ENCODE measurements at regions not wholly inside any gene's neighbourhood (a gene's known extent, or its start where the extent isn't known, plus 50 kb on each side); places are given as distances from the start of the nearest gene placed in this dataset.

DNA sequence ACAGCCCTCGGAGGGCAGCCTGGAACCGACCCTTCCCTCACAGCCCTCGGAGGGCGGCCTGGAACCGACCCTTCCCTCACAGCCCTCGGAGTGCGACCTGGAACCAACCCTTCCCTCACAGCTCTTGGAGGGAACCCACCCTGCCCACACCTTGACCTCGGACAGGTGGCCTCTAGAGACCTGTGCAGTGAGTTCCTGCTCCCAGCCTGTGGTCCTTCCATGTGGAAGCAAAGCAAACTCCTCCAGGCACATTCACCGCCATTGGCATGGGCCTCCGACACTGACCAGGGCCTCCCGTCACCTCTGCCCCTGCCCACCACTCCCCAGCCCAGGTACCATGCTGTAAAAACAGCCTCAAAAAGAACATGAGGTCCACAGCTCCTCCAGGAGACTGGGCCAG is 272.1 kb downstream of the BRD1 start:
- TF ChIP-seq POLR2AphosphoS5 (IDR thresholded peaks at IDR 0.05; ENCODE audit: borderline replicate concordance, low read depth, low read length) (no peak), EZH2 (IDR thresholded peaks at IDR 0.05) (no peak), FOXP2 (optimal IDR thresholded peaks at IDR 0.05; ENCODE audit: control extremely low read depth, extremely low read length, insufficient read depth) (no peak)
- Histone ChIP-seq H3K4me3 (no peak overlapping the region), H3K36me3 (ENCODE audit: insufficient read depth, low read length) (no peaks in the 10 kb centered on the region), H3K27ac (no peak overlapping the region), H3K9me3 (ENCODE audit: low read depth, low read length) (no peaks in the 10 kb centered on the region), H3K9ac (ENCODE audit: insufficient read length) (no peak overlapping the region)
- DNase-seq (ENCODE audit: low read depth, low spot score), result no peak

- no peaks in the 10 kb centered on the region for H3K9me3 ChIP-seq (ENCODE audit: low read depth, low read length)
Measured at GRCh38 chr22:49554741-49555140, 272.9 kb downstream of the BRD1 start.

DNA sequence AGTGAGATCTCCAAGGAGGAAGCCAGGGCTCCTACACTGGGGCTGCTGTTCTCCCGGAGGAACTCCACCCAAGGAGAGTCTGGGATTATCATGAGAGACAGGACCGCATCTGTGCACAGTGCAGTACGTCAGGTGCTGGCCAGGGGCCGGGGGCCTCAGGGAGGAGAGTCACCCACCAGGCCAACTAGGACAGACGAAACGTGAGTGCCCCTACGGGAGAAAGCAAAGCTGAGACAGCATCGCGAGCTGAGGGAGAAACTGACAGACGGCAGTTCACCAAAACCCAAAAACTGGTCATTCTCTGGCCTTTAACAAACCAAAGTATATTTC is 273.4 kb downstream of the BRD1 start:
- TF ChIP-seq POLR2AphosphoS5 (IDR thresholded peaks at IDR 0.05; ENCODE audit: borderline replicate concordance, low read depth, low read length), result no peak
- TF ChIP-seq EZH2 (IDR thresholded peaks at IDR 0.05), result no peak
- TF ChIP-seq FOXP2 (optimal IDR thresholded peaks at IDR 0.05; ENCODE audit: control extremely low read depth, extremely low read length, insufficient read depth), result no peak
- Histone ChIP-seq H3K27ac (no peak overlapping the region), H3K9me3 (ENCODE audit: low read depth, low read length) (no peaks in the 10 kb centered on the region), H3K9ac (ENCODE audit: insufficient read length) (no peak overlapping the region), H3K36me3 (ENCODE audit: insufficient read depth, low read length) (no peaks in the 10 kb centered on the region), H3K4me3 (no peak overlapping the region)
- DNase-seq (ENCODE audit: low read depth, low spot score), result no peak

More at GRCh38 chr22:49554741-49555140, 272.9 kb downstream of the BRD1 start:
- Histone ChIP-seq H3K4me3 (no peak overlapping the region), H3K36me3 (ENCODE audit: insufficient read depth, low read length) (no peaks in the 10 kb centered on the region), H3K9ac (ENCODE audit: insufficient read length) (no peak overlapping the region), H3K27ac (no peak overlapping the region)
- no peak for DNase-seq (ENCODE audit: low read depth, low spot score)
- TF ChIP-seq POLR2AphosphoS5 (IDR thresholded peaks at IDR 0.05; ENCODE audit: borderline replicate concordance, low read depth, low read length) (no peak), FOXP2 (optimal IDR thresholded peaks at IDR 0.05; ENCODE audit: control extremely low read depth, extremely low read length, insufficient read depth) (no peak), EZH2 (IDR thresholded peaks at IDR 0.05) (no peak)

DNA sequence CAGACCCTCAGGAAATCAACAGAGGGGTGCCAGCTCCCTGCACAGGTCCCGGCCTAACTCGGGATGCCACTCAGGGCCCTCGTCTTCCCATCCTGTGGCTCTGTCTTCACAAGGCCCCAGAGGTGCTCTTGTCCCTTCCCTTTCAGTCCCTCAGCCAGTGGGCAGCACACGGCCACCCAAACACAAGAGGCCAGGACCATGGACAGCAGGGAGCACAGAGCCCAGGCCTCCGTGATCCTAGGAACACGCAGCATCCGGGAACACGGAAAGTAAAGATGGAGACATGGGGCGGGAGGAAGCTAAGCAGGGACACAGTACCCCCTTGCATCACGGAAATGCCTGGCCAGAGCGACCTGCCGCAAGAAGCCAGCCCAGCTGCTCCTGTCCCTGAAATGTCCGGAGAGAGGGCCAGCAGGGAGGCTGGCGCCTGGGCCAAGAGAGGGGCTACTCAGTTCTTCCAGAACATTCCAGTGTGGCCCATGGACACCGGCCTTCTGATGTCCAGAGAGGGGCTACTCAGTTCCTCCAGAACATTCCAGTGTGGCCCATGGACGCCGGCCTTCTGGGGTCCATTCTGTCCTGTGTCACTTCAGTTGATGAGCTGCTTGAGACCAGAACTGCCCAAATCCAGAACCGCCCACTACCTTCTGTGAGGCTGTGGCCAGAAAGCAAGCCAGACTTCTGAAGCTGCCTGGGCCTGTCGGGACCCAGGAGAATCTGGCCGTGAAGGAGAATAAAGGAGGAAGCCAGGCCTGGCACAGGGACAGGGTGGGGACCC is 274.0 kb downstream of the BRD1 start:
- no peak for DNase-seq (ENCODE audit: low read depth, low spot score)
- no peak overlapping the region for H3K9ac ChIP-seq (ENCODE audit: insufficient read length)
- TF ChIP-seq FOXP2 (optimal IDR thresholded peaks at IDR 0.05; ENCODE audit: control extremely low read depth, extremely low read length, insufficient read depth), result no peak
- no peak for TF ChIP-seq POLR2AphosphoS5 (IDR thresholded peaks at IDR 0.05; ENCODE audit: borderline replicate concordance, low read depth, low read length)
- no peak for TF ChIP-seq EZH2 (IDR thresholded peaks at IDR 0.05)
- no peaks in the 10 kb centered on the region for H3K36me3 ChIP-seq (ENCODE audit: insufficient read depth, low read length)
- H3K27ac ChIP-seq, result no peak overlapping the region
- no peaks in the 10 kb centered on the region for H3K9me3 ChIP-seq (ENCODE audit: low read depth, low read length)
- no peak overlapping the region for H3K4me3 ChIP-seq

GRCh38 chr22:49553076-49553475 is 274.6 kb downstream of the BRD1 start:
- TF ChIP-seq FOXP2 (optimal IDR thresholded peaks at IDR 0.05; ENCODE audit: control extremely low read depth, extremely low read length, insufficient read depth), result no peak
- TF ChIP-seq EZH2 (IDR thresholded peaks at IDR 0.05), result no peak
- TF ChIP-seq POLR2AphosphoS5 (IDR thresholded peaks at IDR 0.05; ENCODE audit: borderline replicate concordance, low read depth, low read length), result no peak
- DNase-seq (ENCODE audit: low read depth, low spot score), result no peak
- Histone ChIP-seq H3K27ac (no peak overlapping the region), H3K4me3 (no peak overlapping the region), H3K36me3 (ENCODE audit: insufficient read depth, low read length) (no peaks in the 10 kb centered on the region), H3K9me3 (ENCODE audit: low read depth, low read length) (no peaks in the 10 kb centered on the region), H3K9ac (ENCODE audit: insufficient read length) (no peak overlapping the region)

DNA sequence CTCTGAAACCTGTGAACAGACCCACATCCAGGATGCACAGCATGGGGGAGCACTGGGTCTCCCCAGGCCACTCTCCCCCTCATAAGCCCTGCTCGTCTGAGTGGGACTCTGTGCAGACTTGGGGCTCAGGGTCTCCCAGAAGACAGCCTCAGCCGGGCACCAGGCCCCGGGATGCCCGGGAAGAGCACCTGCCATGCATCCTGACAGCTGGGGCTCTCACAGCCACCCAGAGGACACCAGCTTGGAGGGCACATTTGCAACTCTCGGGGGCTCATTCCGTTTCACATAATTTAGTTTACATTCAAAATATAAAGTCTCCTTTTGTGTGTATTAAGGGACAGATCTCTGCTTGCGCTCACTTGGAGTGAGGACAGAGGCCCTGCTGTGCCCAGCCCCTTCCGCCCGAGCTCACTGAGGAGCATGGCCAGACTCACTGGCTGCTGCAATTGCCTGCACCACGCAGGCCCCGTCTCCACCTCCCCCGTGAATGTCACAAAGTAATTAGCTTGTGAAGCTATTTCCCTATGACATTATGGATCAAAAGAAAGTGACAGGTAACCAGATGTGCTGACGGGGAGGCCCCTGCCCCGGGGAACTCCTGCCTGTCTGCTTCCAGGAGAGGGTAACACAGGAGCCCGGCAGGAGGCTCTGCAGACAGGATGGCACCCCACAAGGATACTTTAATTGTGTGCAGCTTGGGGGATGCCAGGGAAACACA is 275.6 kb downstream of the BRD1 start:
- no peak for DNase-seq (ENCODE audit: low read depth, low spot score)
- Histone ChIP-seq H3K27ac (no peak overlapping the region), H3K9me3 (ENCODE audit: low read depth, low read length) (no peaks in the 10 kb centered on the region), H3K9ac (ENCODE audit: insufficient read length) (no peak overlapping the region), H3K4me3 (no peak overlapping the region), H3K36me3 (ENCODE audit: insufficient read depth, low read length) (no peaks in the 10 kb centered on the region)
- no peak for TF ChIP-seq POLR2AphosphoS5 (IDR thresholded peaks at IDR 0.05; ENCODE audit: borderline replicate concordance, low read depth, low read length)
- no peak for TF ChIP-seq EZH2 (IDR thresholded peaks at IDR 0.05)
- TF ChIP-seq FOXP2 (optimal IDR thresholded peaks at IDR 0.05; ENCODE audit: control extremely low read depth, extremely low read length, insufficient read depth), result no peak

DNA sequence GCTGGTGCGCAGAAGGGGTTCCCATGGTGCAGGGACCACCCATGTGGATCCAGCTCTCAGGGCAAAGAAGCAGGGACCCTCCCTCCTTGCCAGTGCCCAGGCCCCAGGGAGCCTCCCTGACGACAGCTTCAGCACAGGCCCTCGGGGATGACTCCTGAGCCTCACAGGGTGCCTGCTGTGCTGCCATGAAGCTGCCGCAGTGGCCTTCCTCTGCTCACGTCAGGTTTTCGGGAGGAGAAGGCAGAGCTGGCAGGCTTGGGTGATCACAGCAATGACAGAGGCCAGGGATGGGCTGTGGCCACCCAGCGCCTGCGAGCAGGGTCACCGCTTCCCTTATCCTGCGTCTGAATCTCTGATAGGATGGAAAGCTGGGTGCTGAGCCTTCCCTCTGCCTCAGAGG is 276.2 kb downstream of the BRD1 start:
- TF ChIP-seq EZH2 (IDR thresholded peaks at IDR 0.05), result no peak
- no peak for TF ChIP-seq FOXP2 (optimal IDR thresholded peaks at IDR 0.05; ENCODE audit: control extremely low read depth, extremely low read length, insufficient read depth)
- TF ChIP-seq POLR2AphosphoS5 (IDR thresholded peaks at IDR 0.05; ENCODE audit: borderline replicate concordance, low read depth, low read length), result no peak
- DNase-seq (ENCODE audit: low read depth, low spot score), result no peak
- Histone ChIP-seq H3K36me3 (ENCODE audit: insufficient read depth, low read length) (no peaks in the 10 kb centered on the region), H3K4me3 (no peak overlapping the region), H3K27ac (no peak overlapping the region), H3K9me3 (ENCODE audit: low read depth, low read length) (no peaks in the 10 kb centered on the region), H3K9ac (ENCODE audit: insufficient read length) (no peak overlapping the region)

GRCh38 chr22:49550766-49551362 is 276.8 kb downstream of the BRD1 start:
- DNase-seq (ENCODE audit: low read depth, low spot score), result no peak
- H3K9ac ChIP-seq (ENCODE audit: insufficient read length), result no peak overlapping the region
- H3K9me3 ChIP-seq (ENCODE audit: low read depth, low read length), result no peaks in the 10 kb centered on the region
- H3K27ac ChIP-seq, result no peak overlapping the region
- H3K36me3 ChIP-seq (ENCODE audit: insufficient read depth, low read length), result no peaks in the 10 kb centered on the region
- H3K4me3 ChIP-seq, result no peak overlapping the region
- TF ChIP-seq FOXP2 (optimal IDR thresholded peaks at IDR 0.05; ENCODE audit: control extremely low read depth, extremely low read length, insufficient read depth), result no peak
- TF ChIP-seq EZH2 (IDR thresholded peaks at IDR 0.05), result no peak
- no peak for TF ChIP-seq POLR2AphosphoS5 (IDR thresholded peaks at IDR 0.05; ENCODE audit: borderline replicate concordance, low read depth, low read length)
